VCaP (cell line): ENCODE measurements at regions not wholly inside any gene's neighbourhood (a gene's known extent, or its start where the extent isn't known, plus 50 kb on each side); places are given as distances from the start of the nearest gene placed in this dataset.

Experiments
- H3K27ac ChIP-seq: fragments of 450-650 bp; 2 replicates; pipeline ENCODE4 v1.5.1; 2017
- TF ChIP-seq, protein P1 (sequence below): fragments of 450-650 bp; conservative IDR thresholded peaks from 2 replicates; pipeline ENCODE4 v1.5.1; 2017; ENCODE audit warnings: mild to moderate bottlenecking, moderate library complexity

DNA sequence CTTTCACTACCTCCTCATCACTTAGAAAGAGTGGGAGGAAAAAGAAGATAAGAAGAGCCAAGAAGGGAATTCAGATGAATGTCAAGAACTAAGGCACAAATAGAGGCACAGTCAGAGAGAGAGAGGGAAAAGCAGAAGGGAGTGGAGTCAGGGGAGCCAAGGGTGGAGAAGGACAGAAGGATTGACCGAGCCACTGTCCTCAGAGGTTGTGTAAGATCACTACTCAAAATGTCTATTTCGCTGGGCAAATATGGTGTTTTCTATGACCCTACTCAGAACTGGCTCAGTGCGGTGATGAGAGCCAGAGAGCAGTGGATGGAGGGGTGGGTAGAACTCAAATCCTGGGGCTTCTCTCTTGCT is 139.2 kb upstream of the HS3ST2 start:
- TF ChIP-seq, protein P1, sequence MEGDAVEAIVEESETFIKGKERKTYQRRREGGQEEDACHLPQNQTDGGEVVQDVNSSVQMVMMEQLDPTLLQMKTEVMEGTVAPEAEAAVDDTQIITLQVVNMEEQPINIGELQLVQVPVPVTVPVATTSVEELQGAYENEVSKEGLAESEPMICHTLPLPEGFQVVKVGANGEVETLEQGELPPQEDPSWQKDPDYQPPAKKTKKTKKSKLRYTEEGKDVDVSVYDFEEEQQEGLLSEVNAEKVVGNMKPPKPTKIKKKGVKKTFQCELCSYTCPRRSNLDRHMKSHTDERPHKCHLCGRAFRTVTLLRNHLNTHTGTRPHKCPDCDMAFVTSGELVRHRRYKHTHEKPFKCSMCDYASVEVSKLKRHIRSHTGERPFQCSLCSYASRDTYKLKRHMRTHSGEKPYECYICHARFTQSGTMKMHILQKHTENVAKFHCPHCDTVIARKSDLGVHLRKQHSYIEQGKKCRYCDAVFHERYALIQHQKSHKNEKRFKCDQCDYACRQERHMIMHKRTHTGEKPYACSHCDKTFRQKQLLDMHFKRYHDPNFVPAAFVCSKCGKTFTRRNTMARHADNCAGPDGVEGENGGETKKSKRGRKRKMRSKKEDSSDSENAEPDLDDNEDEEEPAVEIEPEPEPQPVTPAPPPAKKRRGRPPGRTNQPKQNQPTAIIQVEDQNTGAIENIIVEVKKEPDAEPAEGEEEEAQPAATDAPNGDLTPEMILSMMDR = no peak
- no peak overlapping the region for H3K27ac ChIP-seq

- TF ChIP-seq, protein P1 = no peak
- no peak overlapping the region for H3K27ac ChIP-seq
Measured at GRCh38 chr16:22675745-22676540, 138.0 kb upstream of the HS3ST2 start.

DNA sequence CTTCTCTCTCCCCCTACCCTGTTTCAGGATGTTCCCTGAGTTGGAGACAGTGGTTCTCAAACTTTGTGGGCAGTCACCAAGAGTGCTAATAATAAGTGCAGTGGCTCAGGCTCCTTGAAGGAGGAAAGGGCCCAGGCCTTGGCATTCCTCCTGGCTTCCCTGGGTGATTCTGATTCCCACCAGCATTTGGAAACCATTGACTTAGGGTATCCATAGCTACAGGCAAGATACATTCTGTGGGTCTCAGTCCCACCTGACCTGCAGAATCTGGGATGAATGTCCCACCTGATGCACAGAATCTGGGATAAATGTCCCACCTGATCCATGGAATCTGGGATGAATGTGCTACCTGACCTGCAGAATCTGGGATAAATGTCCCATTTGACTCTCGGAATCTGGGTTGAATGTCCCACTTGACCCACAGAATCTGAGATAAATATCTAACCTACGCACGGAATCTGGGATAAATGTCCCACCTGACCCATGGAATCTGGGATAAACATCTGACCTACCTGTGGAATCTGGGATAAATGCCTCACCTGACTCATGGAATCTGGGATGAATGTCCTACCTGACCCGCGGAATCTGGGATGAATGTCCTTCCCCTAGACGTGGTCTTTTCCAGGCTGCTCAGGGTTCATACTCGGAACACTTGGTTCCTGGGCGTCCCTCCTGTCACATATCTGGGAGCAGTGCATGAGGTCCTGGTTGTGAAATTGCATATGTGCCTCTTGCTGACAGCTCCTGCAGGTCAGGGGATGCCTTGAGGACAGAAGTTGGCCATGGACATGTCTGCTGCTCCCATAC is 136.7 kb upstream of the HS3ST2 start:
- H3K27ac ChIP-seq = no peak overlapping the region
- TF ChIP-seq, protein P1 = no peak

DNA sequence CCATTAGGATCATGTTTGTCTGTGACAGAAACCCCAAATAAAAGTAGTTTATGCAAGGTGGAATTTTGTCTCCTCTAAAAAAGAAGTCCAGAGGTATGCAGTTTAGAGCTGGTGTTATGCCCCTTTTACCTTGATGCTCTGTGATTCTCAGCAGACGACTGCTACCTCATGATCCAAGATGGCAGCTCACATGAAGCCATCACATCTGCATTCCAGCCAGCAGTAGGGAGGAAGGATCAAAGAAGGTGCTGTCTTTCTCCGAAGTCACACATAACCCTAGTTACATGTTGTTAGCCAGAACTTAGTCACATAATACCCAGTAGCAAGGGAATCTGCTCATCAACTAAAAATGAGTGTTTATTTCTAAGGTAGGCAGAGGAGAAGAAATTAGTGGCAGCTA is 135.7 kb upstream of the HS3ST2 start:
- TF ChIP-seq, protein P1 = no peak
- H3K27ac ChIP-seq = no peak overlapping the region

GRCh38 chr16:22681554-22682291 is 132.2 kb upstream of the HS3ST2 start:
- TF ChIP-seq, protein P1 = no peak
- no peak overlapping the region for H3K27ac ChIP-seq

DNA sequence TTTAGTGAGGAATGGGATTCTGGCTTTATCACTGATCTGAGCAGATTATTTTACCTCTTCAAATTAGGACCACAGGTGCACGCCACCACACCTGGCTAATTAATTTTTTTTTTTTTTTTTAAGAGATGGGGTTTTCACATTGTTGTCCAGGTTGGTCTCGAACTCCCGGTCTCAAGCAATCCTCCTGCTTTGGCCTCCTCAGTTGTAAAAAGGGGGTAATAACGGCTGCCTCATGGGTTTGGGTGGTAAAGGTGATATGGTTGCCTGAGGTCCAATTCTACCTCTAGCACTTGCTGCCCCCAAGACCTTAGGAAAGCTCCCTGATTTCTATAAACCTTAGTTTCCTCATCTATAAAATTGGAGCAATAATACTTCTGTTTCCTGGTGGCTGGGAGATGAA is 130.7 kb upstream of the HS3ST2 start:
- H3K27ac ChIP-seq = no peak overlapping the region
- TF ChIP-seq, protein P1 = no peak
